ENCODE measurements at regions not wholly inside any gene's neighbourhood (a gene's known extent, or its start where the extent isn't known, plus 50 kb on each side); places are given as distances from the start of the nearest gene placed in this dataset.

- POLR2A ChIA-PET: no interaction called here
- Mint-ChIP-seq H3K27ac (no peak overlapping the region), H3K4me1 (no peaks in the 10 kb centered on the region), H3K27me3 (no peaks in the 10 kb centered on the region), H3K4me3 (no peak overlapping the region), H3K9me3 (peaks cover 3% of the 10 kb centered on the region), H3K36me3 (no peaks in the 10 kb centered on the region)
- ATAC-seq (ENCODE audit: low read depth) (no peak), DNase-seq (no peak)
Observed at GRCh38 chr14:87304404-87304803, 688.6 kb downstream of the GALC start.

- H3K4me3 Mint-ChIP-seq: no peak overlapping the region
- no peak for DNase-seq
- H3K27me3 Mint-ChIP-seq: no peaks in the 10 kb centered on the region
- no peaks in the 10 kb centered on the region for H3K36me3 Mint-ChIP-seq
- H3K27ac Mint-ChIP-seq: no peak overlapping the region
- no peaks in the 10 kb centered on the region for H3K9me3 Mint-ChIP-seq
- no peaks in the 10 kb centered on the region for H3K4me1 Mint-ChIP-seq
- ATAC-seq (ENCODE audit: low read depth): no peak
- POLR2A ChIA-PET: no interaction called here
Observed at GRCh38 chr14:87286826-87287225, 706.2 kb downstream of the GALC start.

DNA sequence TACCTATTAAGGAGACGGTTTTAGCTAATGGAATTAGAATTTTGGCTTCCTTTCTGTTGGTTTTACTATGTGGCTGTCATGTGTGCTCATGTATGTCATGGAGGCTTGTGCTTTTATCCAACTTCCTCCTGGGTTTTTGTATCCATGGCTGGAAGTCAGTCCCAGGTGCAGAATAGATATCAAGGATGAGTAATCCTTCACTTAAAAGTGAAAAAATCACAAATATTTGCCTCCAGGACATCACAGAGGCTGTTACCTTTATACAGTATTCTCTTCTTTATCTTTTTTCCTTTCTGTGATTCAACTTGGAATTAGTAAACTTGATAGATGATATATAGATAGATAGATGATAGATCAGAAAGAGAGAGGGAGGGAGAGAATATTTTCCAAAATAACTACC is 706.8 kb downstream of the GALC start:
- DNase-seq: no peak
- ATAC-seq (ENCODE audit: low read depth): no peak

GRCh38 chr14:87285506-87285905 is 707.5 kb downstream of the GALC start:
- no peak for DNase-seq
- H3K4me1 Mint-ChIP-seq: no peaks in the 10 kb centered on the region
- POLR2A ChIA-PET: no interaction called here
- ATAC-seq (ENCODE audit: low read depth): no peak
- no peak overlapping the region for H3K4me3 Mint-ChIP-seq
- H3K36me3 Mint-ChIP-seq: no peaks in the 10 kb centered on the region
- H3K9me3 Mint-ChIP-seq: no peaks in the 10 kb centered on the region
- no peak overlapping the region for H3K27ac Mint-ChIP-seq
- H3K27me3 Mint-ChIP-seq: no peaks in the 10 kb centered on the region

More for the DNA sequence above, 706.8 kb downstream of the GALC start:
- no peak overlapping the region for H3K4me3 Mint-ChIP-seq
- H3K4me1 Mint-ChIP-seq: no peaks in the 10 kb centered on the region
- no peaks in the 10 kb centered on the region for H3K36me3 Mint-ChIP-seq
- no peaks in the 10 kb centered on the region for H3K27me3 Mint-ChIP-seq
- H3K27ac Mint-ChIP-seq: no peak overlapping the region
- no peaks in the 10 kb centered on the region for H3K9me3 Mint-ChIP-seq
- POLR2A ChIA-PET: no interaction called here

DNA sequence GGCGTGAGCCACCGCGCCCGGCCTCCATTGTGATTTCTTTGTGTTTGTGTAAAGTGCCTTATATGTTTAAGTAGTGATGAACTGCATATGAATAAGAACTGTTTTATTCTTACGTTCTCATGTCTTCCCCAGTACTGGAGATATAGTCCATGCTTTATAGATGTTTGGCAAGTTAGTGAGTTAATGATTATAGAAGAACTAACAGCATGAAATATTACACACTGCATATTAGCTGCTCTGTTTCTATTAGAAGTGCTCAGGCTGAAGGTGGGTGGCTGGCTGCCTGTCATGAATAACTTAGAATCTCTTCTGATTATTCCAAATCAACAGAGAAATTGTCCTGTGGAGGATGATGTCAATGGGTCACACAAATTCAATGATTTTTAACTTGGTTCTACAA is 709.4 kb downstream of the GALC start:
- Mint-ChIP-seq H3K4me3 (no peak overlapping the region), H3K4me1 (no peaks in the 10 kb centered on the region)
- POLR2A ChIA-PET: no interaction called here

GRCh38 chr14:87282266-87282665 is 710.7 kb downstream of the GALC start:
- Mint-ChIP-seq H3K4me1 (no peaks in the 10 kb centered on the region), H3K36me3 (no peaks in the 10 kb centered on the region), H3K9me3 (peaks cover 2% of the 10 kb centered on the region), H3K4me3 (no peak overlapping the region), H3K27ac (no peak overlapping the region), H3K27me3 (no peaks in the 10 kb centered on the region)
- ATAC-seq (ENCODE audit: low read depth) (no peak), DNase-seq (no peak)
- POLR2A ChIA-PET: no interaction called here

More for the DNA sequence above, 709.4 kb downstream of the GALC start:
- no peaks in the 10 kb centered on the region for H3K27me3 Mint-ChIP-seq
- no peaks in the 10 kb centered on the region for H3K36me3 Mint-ChIP-seq
- DNase-seq (no peak), ATAC-seq (ENCODE audit: low read depth) (no peak)
- no peaks in the 10 kb centered on the region for H3K9me3 Mint-ChIP-seq
- no peak overlapping the region for H3K27ac Mint-ChIP-seq

- H3K4me1 Mint-ChIP-seq: no peaks in the 10 kb centered on the region
- peaks cover 8% of the 10 kb centered on the region for H3K9me3 Mint-ChIP-seq
- H3K27ac Mint-ChIP-seq: no peak overlapping the region
- H3K36me3 Mint-ChIP-seq: no peaks in the 10 kb centered on the region
- ATAC-seq (ENCODE audit: low read depth): no peak
- POLR2A ChIA-PET: no interaction called here
- H3K4me3 Mint-ChIP-seq: no peak overlapping the region
- DNase-seq: no peak
- H3K27me3 Mint-ChIP-seq: no peaks in the 10 kb centered on the region
Observed at GRCh38 chr14:87278415-87278814, 714.6 kb downstream of the GALC start.

GRCh38 chr14:87271331-87271730 is 721.7 kb downstream of the GALC start:
- POLR2A ChIA-PET: no interaction called here
- H3K4me1 Mint-ChIP-seq: no peaks in the 10 kb centered on the region
- H3K27ac Mint-ChIP-seq: no peak overlapping the region
- no peak overlapping the region for H3K4me3 Mint-ChIP-seq
- no peaks in the 10 kb centered on the region for H3K36me3 Mint-ChIP-seq
- peaks cover 10% of the 10 kb centered on the region for H3K9me3 Mint-ChIP-seq
- ATAC-seq (ENCODE audit: low read depth) (no peak), DNase-seq (no peak)
- no peaks in the 10 kb centered on the region for H3K27me3 Mint-ChIP-seq

- Mint-ChIP-seq H3K27ac (no peak overlapping the region), H3K36me3 (no peaks in the 10 kb centered on the region), H3K4me1 (no peaks in the 10 kb centered on the region), H3K4me3 (no peak overlapping the region), H3K27me3 (no peaks in the 10 kb centered on the region), H3K9me3 (peaks cover 6% of the 10 kb centered on the region)
- DNase-seq (no peak), ATAC-seq (ENCODE audit: low read depth) (no peak)
- POLR2A ChIA-PET: no interaction called here
Observed at GRCh38 chr14:87268997-87269396, 724.0 kb downstream of the GALC start.

- Mint-ChIP-seq H3K36me3 (no peaks in the 10 kb centered on the region), H3K27ac (no peak overlapping the region), H3K4me1 (no peaks in the 10 kb centered on the region), H3K4me3 (no peak overlapping the region), H3K9me3 (no peaks in the 10 kb centered on the region), H3K27me3 (no peaks in the 10 kb centered on the region)
- DNase-seq (no peak), ATAC-seq (ENCODE audit: low read depth) (no peak)
- POLR2A ChIA-PET: no interaction called here
Observed at GRCh38 chr14:87264796-87265195, 728.2 kb downstream of the GALC start.

GRCh38 chr14:87264272-87264785 is 728.7 kb downstream of the GALC start:
- DNase-seq: no peak
- no peak overlapping the region for H3K27ac Mint-ChIP-seq
- ATAC-seq (ENCODE audit: low read depth): no peak
- H3K9me3 Mint-ChIP-seq: no peaks in the 10 kb centered on the region
- no peaks in the 10 kb centered on the region for H3K4me1 Mint-ChIP-seq
- POLR2A ChIA-PET: no interaction called here
- H3K36me3 Mint-ChIP-seq: no peaks in the 10 kb centered on the region
- no peak overlapping the region for H3K4me3 Mint-ChIP-seq
- no peaks in the 10 kb centered on the region for H3K27me3 Mint-ChIP-seq

DNA sequence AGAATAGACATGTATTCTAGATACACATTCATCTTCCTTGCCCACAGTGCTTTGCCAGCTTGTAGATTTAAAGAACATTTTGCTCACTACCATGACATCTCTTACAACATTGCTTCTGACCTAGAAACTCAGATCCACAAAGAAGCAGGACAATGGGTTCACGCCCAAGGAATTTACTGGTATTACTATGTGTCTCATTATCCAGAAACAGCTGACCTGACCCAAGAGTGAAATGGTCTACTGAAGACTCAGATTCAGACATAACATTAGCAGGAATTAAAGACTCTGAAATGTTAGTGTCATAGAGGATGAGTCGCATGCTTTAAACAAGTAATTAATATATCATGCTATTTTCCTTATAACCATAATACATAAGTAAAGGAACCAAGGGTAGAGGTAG is 731.4 kb downstream of the GALC start:
- DNase-seq: no peak
- H3K36me3 Mint-ChIP-seq: no peaks in the 10 kb centered on the region
- H3K27me3 Mint-ChIP-seq: no peaks in the 10 kb centered on the region
- no peak overlapping the region for H3K27ac Mint-ChIP-seq
- POLR2A ChIA-PET: no interaction called here
- peaks cover 3% of the 10 kb centered on the region for H3K9me3 Mint-ChIP-seq
- no peak for ATAC-seq (ENCODE audit: low read depth)
- no peaks in the 10 kb centered on the region for H3K4me1 Mint-ChIP-seq
- H3K4me3 Mint-ChIP-seq: no peak overlapping the region

GRCh38 chr14:87260460-87260859 is 732.5 kb downstream of the GALC start:
- no peak for ATAC-seq (ENCODE audit: low read depth)
- H3K4me1 Mint-ChIP-seq: no peaks in the 10 kb centered on the region
- peaks cover 3% of the 10 kb centered on the region for H3K9me3 Mint-ChIP-seq
- no peak for DNase-seq
- no peak overlapping the region for H3K27ac Mint-ChIP-seq
- H3K27me3 Mint-ChIP-seq: no peaks in the 10 kb centered on the region
- POLR2A ChIA-PET: no interaction called here
- H3K36me3 Mint-ChIP-seq: no peaks in the 10 kb centered on the region
- H3K4me3 Mint-ChIP-seq: no peak overlapping the region

- no peak overlapping the region for H3K4me3 Mint-ChIP-seq
- H3K27me3 Mint-ChIP-seq: no peaks in the 10 kb centered on the region
- ATAC-seq (ENCODE audit: low read depth) (no peak), DNase-seq (no peak)
- H3K4me1 Mint-ChIP-seq: no peaks in the 10 kb centered on the region
- no peaks in the 10 kb centered on the region for H3K36me3 Mint-ChIP-seq
- peaks cover 5% of the 10 kb centered on the region for H3K9me3 Mint-ChIP-seq
- POLR2A ChIA-PET: no interaction called here
- H3K27ac Mint-ChIP-seq: no peak overlapping the region
Observed at GRCh38 chr14:87257421-87257820, 735.6 kb downstream of the GALC start.

DNA sequence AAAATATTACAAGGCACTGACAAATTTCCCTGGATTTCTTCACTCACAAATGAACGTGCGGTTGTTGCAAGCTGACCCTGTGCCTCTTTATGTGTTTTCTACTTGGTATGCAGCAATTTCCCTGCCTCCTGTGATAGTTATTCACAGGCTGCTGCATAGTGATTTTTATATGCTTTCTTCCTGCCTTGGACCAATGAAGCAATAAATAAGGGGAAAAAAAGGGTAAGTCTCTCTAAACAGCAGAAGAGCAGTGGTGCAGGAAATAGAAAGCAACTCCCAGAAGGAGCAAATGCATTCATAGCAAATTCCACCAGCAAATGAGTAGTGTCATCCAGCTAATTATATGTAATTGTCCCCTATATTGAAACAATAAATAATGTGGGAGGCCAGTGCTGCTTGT is 737.9 kb downstream of the GALC start:
- POLR2A ChIA-PET: no interaction called here
- no peak for ATAC-seq (ENCODE audit: low read depth)

More for the DNA sequence above, 737.9 kb downstream of the GALC start:
- no peak overlapping the region for H3K4me3 Mint-ChIP-seq
- H3K36me3 Mint-ChIP-seq: no peaks in the 10 kb centered on the region
- no peak overlapping the region for H3K27ac Mint-ChIP-seq
- no peaks in the 10 kb centered on the region for H3K4me1 Mint-ChIP-seq
- H3K9me3 Mint-ChIP-seq: peaks cover 5% of the 10 kb centered on the region
- no peak for DNase-seq
- no peaks in the 10 kb centered on the region for H3K27me3 Mint-ChIP-seq
